Breast epithelium (tissue), 3 donors: ENCODE measurements at regions not wholly inside any gene's neighbourhood (a gene's known extent, or its start where the extent isn't known, plus 50 kb on each side); places are given as distances from the start of the nearest gene placed in this dataset.

Source experiments
- CTCF ChIP-seq, 3 donors: fragments of 450-650 bp; IDR thresholded peaks; one replicate each; pipeline ENCODE4 v1.5.1; 2016 to 2017; ENCODE audit warnings: antibody characterized with exemption in 3 of 3, mild to moderate bottlenecking in 3 of 3, moderate library complexity in 3 of 3
- POLR2A ChIP-seq: fragments of 450-650 bp; IDR thresholded peaks from one replicate; pipeline ENCODE4 v1.6.1; 2016; ENCODE audit warnings: antibody characterized with exemption, mild to moderate bottlenecking, moderate library complexity
- POLR2AphosphoS5 ChIP-seq, 3 donors: sonication (generic); formaldehyde crosslinking; IDR thresholded peaks; one replicate each; pipeline ENCODE4 v1.6.1; 2017; ENCODE audit warnings: antibody characterized with exemption in 3 of 3

GRCh38 chr5:124111886-124112285, 599.9 kb downstream of the CSNK1G3 start:
- TF ChIP-seq CTCF (IDR thresholded peaks at IDR 0.05) = no peak
- TF ChIP-seq POLR2AphosphoS5 (IDR thresholded peaks at IDR 0.05) = no peak
- no peak for TF ChIP-seq POLR2A
